ENCODE measurements at regions not wholly inside any gene's neighbourhood (a gene's known extent, or its start where the extent isn't known, plus 50 kb on each side); places are given as distances from the start of the nearest gene placed in this dataset.

GRCh38 chr13:44003481-44003880 is 123.8 kb downstream of the LACC1 start:
- TF ChIP-seq GATA2 (IDR thresholded peaks at IDR 0.05; ENCODE audit: low read depth, low read length): no peak
- TF ChIP-seq GATA3 (IDR thresholded peaks at IDR 0.05; ENCODE audit: low read depth, low read length): no peak
